HUDEP-2 (cell line): ENCODE measurements at regions not wholly inside any gene's neighbourhood (a gene's known extent, or its start where the extent isn't known, plus 50 kb on each side); places are given as distances from the start of the nearest gene placed in this dataset.
"Not testable (repeated sequence)": the region's sequence is repeated elsewhere in the genome, so short reads cannot be mapped to it uniquely, and the experiment has no call there.

ENCODE experiments used
- DNase-seq, 76 experiments: peaks; one replicate each; lab custom pipeline; 2025; ENCODE audit not compliant: unreplicated experiment in 76 of 76; lab: John Stamatoyannopoulos, UW

GRCh38 chr5:176747670-176748072 lies 62.7 kb upstream of the UNC5A start:
- no peak for DNase-seq

- no peak for DNase-seq
Measured at GRCh38 chr5:176748073-176748966, 62.0 kb upstream of the UNC5A start.

GRCh38 chr5:176748967-176749935 lies 61.1 kb upstream of the UNC5A start:
- DNase-seq, result no peak

GRCh38 chr5:176750144-176750543 lies 60.2 kb upstream of the UNC5A start:
- no peak for DNase-seq

- no peak for DNase-seq
Measured at GRCh38 chr5:176754376-176754973, 55.9 kb upstream of the UNC5A start.

GRCh38 chr5:176755593-176755992 lies 54.8 kb upstream of the UNC5A start:
- not testable (repeated sequence) for DNase-seq

- DNase-seq, result not testable (repeated sequence)
Measured at GRCh38 chr5:176757569-176757968, 52.8 kb upstream of the UNC5A start.
